HL-60 (cell line): ENCODE measurements at regions not wholly inside any gene's neighbourhood (a gene's known extent, or its start where the extent isn't known, plus 50 kb on each side); places are given as distances from the start of the nearest gene placed in this dataset.

ENCODE experiments used
- DNase-seq, 2 experiments: peaks; one replicate each; pipeline ENCODE4 v3.0.0-alpha.2; 2010 to 2020; ENCODE audit warnings: low read depth in 1 of 2, low spot score in 1 of 2
- H3K27ac ChIP-seq: fragments of 250-450 bp; sonication (Bioruptor Pico); replicated peaks from 2 replicates; pipeline ENCODE4 v1.5.1; 2020; ENCODE audit warnings: mild to moderate bottlenecking, moderate library complexity
- H3K27me3 ChIP-seq: fragments of 250-450 bp; sonication (Bioruptor Pico); 2 replicates; pipeline ENCODE4 v1.5.1; 2021; ENCODE audit warnings: mild to moderate bottlenecking, moderate library complexity; ENCODE audit not compliant: insufficient read depth, poor library complexity, severe bottlenecking
- H3K4me3 ChIP-seq: replicated peaks from 2 replicates; pipeline ENCODE4 v1.5.1; 2011; ENCODE audit warnings: mild to moderate bottlenecking, control low read depth, low read length; ENCODE audit not compliant: insufficient read depth
- GABPA ChIP-seq: IDR thresholded peaks from 2 replicates; pipeline ENCODE4 v1.6.1; 2012; ENCODE audit warnings: low read depth
- POLR2AphosphoS5 ChIP-seq: IDR thresholded peaks from 2 replicates; pipeline ENCODE4 v1.6.1; 2012; ENCODE audit warnings: low read depth
- SPI1 ChIP-seq: IDR thresholded peaks from 2 replicates; pipeline ENCODE4 v1.6.1; 2012; ENCODE audit warnings: low read depth, mild to moderate bottlenecking, borderline replicate concordance
- TF ChIP-seq, protein P1 (sequence below): IDR thresholded peaks from one replicate; pipeline ENCODE4 v1.5.1; 2011; ENCODE audit warnings: low read length, control low read depth, inconsistent platforms; ENCODE audit not compliant: insufficient read depth
- TF ChIP-seq, protein P2 (sequence below): IDR thresholded peaks from 2 replicates; pipeline ENCODE4 v1.6.1; 2012; ENCODE audit warnings: low read depth; ENCODE audit not compliant: insufficient replicate concordance

DNA sequence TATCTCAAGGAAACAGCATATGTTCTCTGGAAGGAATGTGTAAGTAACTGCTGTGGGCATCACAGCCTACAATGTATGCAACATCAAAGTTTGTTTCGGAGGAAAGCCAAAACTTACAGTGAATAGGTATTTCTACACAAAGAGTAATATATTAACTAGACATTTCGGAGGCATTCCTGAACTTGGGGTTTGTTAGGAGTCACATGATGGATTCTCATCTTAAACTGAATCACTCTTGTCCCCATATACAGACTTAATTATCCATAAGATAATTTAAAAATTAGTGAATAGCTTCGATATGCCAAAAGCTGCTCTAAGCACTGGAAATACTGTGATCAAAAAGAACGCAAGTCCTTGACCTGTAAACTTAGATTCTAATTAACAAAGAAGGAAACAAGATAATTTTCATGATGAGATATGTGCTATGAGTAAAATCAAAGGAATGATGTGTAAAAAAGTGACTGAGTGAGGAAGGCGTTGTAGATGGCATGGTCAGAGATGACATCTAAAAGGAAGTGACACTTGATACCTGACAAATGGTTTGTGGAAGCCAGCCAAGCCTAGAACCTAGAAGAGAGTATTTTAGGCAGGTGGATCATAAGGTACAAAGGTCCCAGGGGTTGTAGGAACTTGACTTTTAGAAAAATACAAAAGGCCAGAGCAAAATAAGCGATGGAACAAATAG, 273.1 kb downstream of the MRPL39 start:
- H3K27me3 ChIP-seq, result no peaks in the 10 kb centered on the region
- DNase-seq, result no peak
- TF ChIP-seq, protein P1, sequence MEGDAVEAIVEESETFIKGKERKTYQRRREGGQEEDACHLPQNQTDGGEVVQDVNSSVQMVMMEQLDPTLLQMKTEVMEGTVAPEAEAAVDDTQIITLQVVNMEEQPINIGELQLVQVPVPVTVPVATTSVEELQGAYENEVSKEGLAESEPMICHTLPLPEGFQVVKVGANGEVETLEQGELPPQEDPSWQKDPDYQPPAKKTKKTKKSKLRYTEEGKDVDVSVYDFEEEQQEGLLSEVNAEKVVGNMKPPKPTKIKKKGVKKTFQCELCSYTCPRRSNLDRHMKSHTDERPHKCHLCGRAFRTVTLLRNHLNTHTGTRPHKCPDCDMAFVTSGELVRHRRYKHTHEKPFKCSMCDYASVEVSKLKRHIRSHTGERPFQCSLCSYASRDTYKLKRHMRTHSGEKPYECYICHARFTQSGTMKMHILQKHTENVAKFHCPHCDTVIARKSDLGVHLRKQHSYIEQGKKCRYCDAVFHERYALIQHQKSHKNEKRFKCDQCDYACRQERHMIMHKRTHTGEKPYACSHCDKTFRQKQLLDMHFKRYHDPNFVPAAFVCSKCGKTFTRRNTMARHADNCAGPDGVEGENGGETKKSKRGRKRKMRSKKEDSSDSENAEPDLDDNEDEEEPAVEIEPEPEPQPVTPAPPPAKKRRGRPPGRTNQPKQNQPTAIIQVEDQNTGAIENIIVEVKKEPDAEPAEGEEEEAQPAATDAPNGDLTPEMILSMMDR, result no peak
- TF ChIP-seq SPI1 (no peak), POLR2AphosphoS5 (no peak)

DNA sequence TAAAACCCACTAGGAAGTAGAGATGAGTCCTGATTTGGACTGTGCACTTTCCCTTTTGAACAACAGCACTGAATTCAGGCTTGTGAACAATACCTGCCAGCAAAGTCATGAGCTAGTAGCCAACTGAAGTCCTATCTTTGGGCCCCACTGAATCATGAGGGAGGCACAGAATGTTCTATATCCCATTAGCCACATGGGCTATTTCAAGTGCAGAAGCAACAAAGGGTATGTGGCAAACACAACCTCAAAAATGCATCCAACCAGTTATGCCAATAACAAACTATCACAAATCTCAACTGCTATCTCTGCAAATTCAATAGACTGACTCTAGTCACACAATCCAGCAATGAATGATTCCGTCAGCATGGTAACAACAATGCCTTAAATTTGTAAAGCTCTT, 276.0 kb downstream of the MRPL39 start:
- H3K4me3 ChIP-seq, result no peak overlapping the region
- TF ChIP-seq SPI1, result no peak
- TF ChIP-seq, protein P2, sequence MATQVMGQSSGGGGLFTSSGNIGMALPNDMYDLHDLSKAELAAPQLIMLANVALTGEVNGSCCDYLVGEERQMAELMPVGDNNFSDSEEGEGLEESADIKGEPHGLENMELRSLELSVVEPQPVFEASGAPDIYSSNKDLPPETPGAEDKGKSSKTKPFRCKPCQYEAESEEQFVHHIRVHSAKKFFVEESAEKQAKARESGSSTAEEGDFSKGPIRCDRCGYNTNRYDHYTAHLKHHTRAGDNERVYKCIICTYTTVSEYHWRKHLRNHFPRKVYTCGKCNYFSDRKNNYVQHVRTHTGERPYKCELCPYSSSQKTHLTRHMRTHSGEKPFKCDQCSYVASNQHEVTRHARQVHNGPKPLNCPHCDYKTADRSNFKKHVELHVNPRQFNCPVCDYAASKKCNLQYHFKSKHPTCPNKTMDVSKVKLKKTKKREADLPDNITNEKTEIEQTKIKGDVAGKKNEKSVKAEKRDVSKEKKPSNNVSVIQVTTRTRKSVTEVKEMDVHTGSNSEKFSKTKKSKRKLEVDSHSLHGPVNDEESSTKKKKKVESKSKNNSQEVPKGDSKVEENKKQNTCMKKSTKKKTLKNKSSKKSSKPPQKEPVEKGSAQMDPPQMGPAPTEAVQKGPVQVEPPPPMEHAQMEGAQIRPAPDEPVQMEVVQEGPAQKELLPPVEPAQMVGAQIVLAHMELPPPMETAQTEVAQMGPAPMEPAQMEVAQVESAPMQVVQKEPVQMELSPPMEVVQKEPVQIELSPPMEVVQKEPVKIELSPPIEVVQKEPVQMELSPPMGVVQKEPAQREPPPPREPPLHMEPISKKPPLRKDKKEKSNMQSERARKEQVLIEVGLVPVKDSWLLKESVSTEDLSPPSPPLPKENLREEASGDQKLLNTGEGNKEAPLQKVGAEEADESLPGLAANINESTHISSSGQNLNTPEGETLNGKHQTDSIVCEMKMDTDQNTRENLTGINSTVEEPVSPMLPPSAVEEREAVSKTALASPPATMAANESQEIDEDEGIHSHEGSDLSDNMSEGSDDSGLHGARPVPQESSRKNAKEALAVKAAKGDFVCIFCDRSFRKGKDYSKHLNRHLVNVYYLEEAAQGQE, result no peak
- no peak for TF ChIP-seq POLR2AphosphoS5
- TF ChIP-seq, protein P1, result no peak
- TF ChIP-seq GABPA, result no peak
- no peaks in the 10 kb centered on the region for H3K27me3 ChIP-seq
- H3K27ac ChIP-seq, result no peak overlapping the region
- DNase-seq, result no peak

More for the DNA sequence above, 273.1 kb downstream of the MRPL39 start:
- Histone ChIP-seq H3K4me3 (no peak overlapping the region), H3K27ac (no peak overlapping the region)

DNA sequence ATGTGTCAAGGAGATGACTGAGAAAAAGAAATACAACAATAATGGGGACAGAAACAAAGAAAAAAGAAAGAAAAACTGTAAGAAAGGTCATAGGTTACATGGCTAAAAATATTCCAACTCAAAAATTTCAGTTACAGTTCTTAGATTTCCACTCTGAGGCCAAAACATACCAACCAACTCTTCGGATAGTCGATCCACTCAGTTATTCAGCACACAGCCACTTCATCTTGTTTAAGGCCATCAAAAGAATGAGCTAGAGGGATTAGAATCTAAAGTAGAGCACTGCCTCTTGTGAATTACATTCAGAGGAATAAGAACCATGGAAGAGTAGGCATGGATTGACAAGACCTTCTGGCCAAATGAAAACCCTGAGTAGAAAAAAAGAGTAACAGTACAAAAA, 277.0 kb downstream of the MRPL39 start:
- Histone ChIP-seq H3K27me3 (no peaks in the 10 kb centered on the region), H3K27ac (no peak overlapping the region), H3K4me3 (no peak overlapping the region)
- TF ChIP-seq, protein P2, result no peak
- TF ChIP-seq SPI1 (no peak), GABPA (no peak), POLR2AphosphoS5 (no peak)
- TF ChIP-seq, protein P1, result no peak
- no peak for DNase-seq
